HG02623 (cell line): ENCODE measurements at regions not wholly inside any gene's neighbourhood (a gene's known extent, or its start where the extent isn't known, plus 50 kb on each side); places are given as distances from the start of the nearest gene placed in this dataset.
"Not testable (repeated sequence)": the region's sequence is repeated elsewhere in the genome, so short reads cannot be mapped to it uniquely, and the experiment has no call there.

ENCODE experiments used
- ATAC-seq: cut with Tn5 transposase; IDR thresholded peaks from one replicate; pipeline ENCODE4 v1.9.1; 2021; ENCODE audit warnings: moderate library complexity; ENCODE audit not compliant: unreplicated experiment

- no peak for ATAC-seq
These were observed 253.5 kb downstream of the ZIC1 start for GRCh38 chr3:147662705-147663104.

- ATAC-seq = no peak
These were observed 259.9 kb downstream of the ZIC1 start for GRCh38 chr3:147669077-147669476.

GRCh38 chr3:147672035-147672434 is 262.9 kb downstream of the ZIC1 start:
- ATAC-seq = no peak

- ATAC-seq = no peak
These were observed 263.3 kb downstream of the ZIC1 start for GRCh38 chr3:147672436-147672835.

GRCh38 chr3:147675761-147676160 is 266.6 kb downstream of the ZIC1 start:
- ATAC-seq = no peak

GRCh38 chr3:147680837-147681483 is 271.8 kb downstream of the ZIC1 start:
- no peak for ATAC-seq

GRCh38 chr3:147688868-147689267 is 279.7 kb downstream of the ZIC1 start:
- ATAC-seq = no peak

GRCh38 chr3:147699175-147699838 is 290.1 kb downstream of the ZIC1 start:
- ATAC-seq = no peak

GRCh38 chr3:147701195-147701594 is 292.0 kb downstream of the ZIC1 start:
- no peak for ATAC-seq

GRCh38 chr3:147702509-147702908 is 293.3 kb downstream of the ZIC1 start:
- no peak for ATAC-seq

- no peak for ATAC-seq
These were observed 296.5 kb downstream of the ZIC1 start for GRCh38 chr3:147705651-147706051.

- not testable (repeated sequence) for ATAC-seq
These were observed 301.6 kb downstream of the ZIC1 start for GRCh38 chr3:147710753-147711152.

- no peak for ATAC-seq
These were observed 303.2 kb downstream of the ZIC1 start for GRCh38 chr3:147712357-147712756.

- not testable (repeated sequence) for ATAC-seq
These were observed 303.6 kb downstream of the ZIC1 start for GRCh38 chr3:147712758-147713157.

GRCh38 chr3:147713234-147714133 is 304.3 kb downstream of the ZIC1 start:
- no peak for ATAC-seq

- no peak for ATAC-seq
These were observed 320.5 kb downstream of the ZIC1 start for GRCh38 chr3:147729641-147730040.

GRCh38 chr3:147730284-147730683 is 321.1 kb downstream of the ZIC1 start:
- ATAC-seq = no peak

GRCh38 chr3:147733217-147733616 is 324.1 kb downstream of the ZIC1 start:
- no peak for ATAC-seq

- ATAC-seq = no peak
These were observed 326.5 kb downstream of the ZIC1 start for GRCh38 chr3:147735616-147736015.

GRCh38 chr3:147736226-147736625 is 327.1 kb downstream of the ZIC1 start:
- no peak for ATAC-seq

- no peak for ATAC-seq
These were observed 328.2 kb downstream of the ZIC1 start for GRCh38 chr3:147737376-147737775.

- no peak for ATAC-seq
These were observed 331.8 kb downstream of the ZIC1 start for GRCh38 chr3:147740928-147741327.
